ENCODE measurements at regions not wholly inside any gene's neighbourhood (a gene's known extent, or its start where the extent isn't known, plus 50 kb on each side); places are given as distances from the start of the nearest gene placed in this dataset.
"Not testable (repeated sequence)": the region's sequence is repeated elsewhere in the genome, so short reads cannot be mapped to it uniquely, and the experiment has no call there.

DNA sequence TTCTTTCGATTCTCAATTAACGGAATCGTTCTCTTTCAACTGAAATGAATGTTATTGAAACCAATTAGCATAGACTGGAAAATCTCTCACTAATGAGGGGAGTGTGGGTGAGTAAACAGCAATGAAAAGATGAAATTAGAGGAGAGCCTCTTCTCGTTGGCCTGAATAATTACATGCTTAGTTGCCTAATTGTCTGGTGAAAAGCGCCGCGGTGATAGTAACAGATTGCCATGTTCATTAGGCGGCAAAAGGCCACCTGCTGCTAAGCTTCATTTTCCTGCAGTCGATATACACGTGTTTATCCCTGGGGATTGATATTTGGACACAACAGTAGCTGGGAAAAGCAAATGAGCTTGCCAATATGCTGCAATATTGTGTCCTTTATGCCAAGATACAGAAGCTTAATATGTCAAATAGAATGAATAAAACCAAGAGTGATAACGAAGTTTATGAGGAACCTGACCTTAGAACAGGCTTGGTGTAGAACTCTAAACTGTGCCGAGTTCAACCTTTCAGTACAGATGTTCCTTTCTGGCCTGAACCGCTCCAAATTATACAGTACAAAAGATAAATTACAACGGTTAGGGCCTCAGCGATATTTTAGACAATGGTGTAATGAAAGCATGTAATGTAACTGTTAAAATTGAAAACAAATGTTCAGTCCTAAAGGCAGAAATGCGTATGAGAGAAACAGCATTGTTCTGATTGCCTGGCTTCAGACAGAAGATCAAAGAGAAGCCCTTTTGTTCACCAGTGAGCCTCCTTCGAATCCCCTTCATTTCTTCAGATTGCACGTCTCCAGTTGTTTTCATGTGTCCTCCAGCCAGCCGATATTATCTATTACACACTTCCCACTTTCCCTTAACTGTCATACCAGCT is 185.2 kb downstream of the SHOX2 start:
- DNase-seq (ENCODE audit: low read depth in 2 of 2), result no peak

DNA sequence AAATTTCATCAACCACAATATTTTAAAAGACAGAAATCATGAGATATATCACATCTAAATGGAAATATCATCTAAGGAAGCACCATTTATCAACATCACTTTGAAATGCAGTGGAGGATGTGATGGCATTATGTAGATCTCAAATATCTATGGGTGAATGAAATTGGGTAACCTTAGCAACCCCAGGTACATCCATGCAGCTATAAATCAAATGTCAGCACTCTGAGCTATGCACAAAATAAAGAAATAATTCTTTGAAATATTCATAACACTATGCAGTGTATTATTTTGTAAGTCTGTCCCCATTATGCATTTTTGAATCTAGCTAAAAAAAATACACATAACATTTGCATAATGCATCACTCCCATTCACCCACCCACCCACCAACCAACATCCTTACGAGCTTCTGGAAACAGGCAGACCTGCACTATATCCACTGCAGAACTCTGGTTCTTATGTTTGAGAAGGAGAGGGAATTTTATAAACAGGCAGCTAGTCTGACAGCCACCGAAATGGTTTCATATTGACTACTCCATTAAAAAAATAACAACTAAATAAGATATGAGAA is 186.8 kb downstream of the SHOX2 start:
- DNase-seq (ENCODE audit: low read depth in 2 of 2), result no peak

DNA sequence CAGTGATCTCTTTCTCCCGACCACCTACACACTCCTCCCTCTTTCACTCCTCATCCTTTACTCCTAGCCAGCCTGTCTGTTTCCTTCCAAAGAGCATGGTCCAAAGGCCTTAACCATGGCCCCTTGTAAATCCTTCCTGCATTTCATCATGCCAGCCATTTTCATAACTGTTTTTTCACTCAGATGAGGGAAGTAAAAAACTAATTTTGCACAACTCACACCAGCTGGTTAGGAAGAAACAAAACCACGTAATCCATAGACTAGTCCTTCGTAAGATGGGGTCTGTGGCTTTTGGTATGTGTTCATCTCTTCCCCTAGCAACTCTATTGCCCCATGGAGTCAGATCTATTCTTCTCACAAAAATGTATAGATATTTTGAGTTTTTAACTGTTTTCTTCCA is 187.8 kb downstream of the SHOX2 start:
- DNase-seq (ENCODE audit: low read depth in 2 of 2), result no peak

DNA sequence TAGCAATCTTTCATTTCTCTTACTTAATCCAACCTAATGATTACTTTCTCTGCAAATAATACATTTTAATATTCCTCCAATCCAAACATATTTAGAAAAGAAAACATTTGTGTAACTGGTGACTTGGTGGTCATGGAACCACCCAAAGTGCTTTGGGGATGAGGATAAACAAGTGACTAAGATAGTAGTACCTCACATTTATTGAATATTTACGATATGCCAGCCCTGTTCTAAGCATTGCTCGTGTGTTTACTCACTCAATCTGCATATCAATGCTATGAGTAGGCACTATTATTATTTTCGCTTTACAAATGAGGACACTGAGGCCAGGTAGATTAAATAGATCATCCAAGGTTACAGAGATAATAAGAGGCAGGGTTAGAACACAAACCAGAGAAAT is 189.5 kb downstream of the SHOX2 start:
- DNase-seq (ENCODE audit: low read depth in 2 of 2), result no peak

DNA sequence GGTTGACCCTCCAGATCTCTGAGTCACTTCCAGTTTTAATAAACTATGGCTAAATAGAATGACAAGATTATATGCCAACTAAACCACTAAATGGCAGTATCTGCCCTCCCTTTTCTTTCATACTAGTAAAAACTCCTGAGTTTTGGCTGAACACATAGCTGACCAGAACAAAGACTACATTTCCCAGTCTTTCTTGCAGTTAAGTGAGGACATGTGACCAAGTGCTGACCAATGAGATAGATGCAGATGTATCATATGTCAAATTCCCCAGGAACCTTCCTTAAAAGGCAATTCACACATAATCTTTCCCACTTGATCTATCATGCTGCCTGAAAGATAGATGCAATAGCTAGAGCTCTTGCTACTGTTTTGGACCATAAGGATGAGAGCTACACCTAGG is 191.3 kb downstream of the SHOX2 start:
- DNase-seq (ENCODE audit: low read depth in 2 of 2), result no peak

DNA sequence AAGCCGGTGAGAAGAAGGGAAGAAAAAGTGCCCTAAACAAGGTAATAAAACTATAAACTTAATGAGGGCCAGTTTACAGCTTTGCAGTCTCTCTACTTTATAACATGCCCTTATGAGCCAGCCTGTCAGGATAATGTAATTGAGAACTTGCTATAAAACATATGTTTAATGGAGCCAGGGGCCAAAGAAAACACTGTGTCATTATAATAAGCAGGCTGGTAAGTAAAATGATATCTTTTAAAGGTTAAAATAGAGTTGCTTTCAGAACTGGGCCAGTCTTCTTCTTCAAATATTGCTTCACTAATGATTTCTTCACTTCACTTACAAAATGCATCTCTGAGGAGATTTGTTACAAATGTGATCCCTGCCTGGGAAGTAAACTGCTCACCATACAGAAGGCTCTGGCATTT is 192.5 kb downstream of the SHOX2 start:
- DNase-seq (ENCODE audit: low read depth in 2 of 2), result no peak

DNA sequence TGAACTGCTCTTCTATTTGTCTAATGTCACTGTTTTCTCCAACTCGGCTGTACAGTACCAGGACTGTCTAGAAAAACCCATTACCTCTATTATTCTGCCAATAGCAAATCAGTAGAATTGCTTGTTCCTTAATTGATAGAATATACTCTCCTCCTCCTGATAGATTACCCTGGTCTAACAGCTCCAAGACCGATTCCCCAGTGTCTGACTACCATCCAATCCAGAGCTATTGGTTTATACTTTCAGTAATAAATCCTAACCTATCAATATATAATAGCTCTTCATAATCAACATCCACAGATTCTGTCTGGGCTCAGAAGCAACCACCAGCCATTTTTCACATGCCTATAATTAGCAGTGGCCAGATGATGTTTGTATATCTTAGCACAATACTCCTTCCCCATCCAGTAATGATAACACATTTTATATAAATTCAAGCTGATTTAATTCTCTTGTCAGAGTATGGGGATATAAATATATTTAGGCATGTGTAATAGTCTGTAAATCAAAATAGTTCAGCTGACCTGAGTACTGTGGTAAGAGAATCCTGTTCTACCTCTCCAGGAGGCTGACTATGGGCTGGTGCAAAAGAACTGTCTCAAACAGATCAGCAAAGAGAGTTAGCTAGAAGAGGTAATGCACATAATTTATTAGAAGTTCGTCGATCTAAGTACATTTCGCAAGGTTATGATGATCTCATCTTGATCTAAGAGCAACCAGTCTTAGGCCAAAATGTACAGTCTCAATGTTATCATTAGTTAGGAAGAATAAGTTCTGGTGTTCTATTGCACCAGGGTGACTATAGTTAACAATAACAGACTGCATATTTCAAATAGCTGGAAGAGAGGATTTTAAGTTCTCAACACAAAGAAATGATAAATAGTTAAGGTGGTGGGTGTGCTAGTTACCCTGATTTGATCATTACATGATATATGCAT is 193.4 kb downstream of the SHOX2 start:
- no peak for DNase-seq (ENCODE audit: low read depth in 2 of 2)

DNA sequence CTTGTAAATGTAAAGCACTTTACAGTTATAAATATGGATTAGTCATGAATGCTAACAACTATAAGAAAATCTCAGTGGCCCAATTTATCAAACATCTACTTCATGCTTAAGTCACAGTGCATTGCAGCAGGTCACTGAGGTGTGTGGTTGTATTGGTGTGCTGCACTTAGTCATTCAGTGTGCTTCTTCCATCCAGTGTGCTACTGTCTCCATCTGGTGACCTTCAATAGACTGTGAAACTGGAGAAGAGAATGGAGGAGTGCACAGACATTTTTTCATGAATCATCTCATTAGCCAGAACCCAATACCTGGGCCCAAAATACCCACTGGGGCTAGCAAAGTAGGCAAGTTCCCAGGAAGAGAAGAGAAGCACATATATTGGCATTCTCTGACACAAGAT is 199.6 kb downstream of the SHOX2 start:
- no peak for DNase-seq (ENCODE audit: low read depth in 2 of 2)

DNA sequence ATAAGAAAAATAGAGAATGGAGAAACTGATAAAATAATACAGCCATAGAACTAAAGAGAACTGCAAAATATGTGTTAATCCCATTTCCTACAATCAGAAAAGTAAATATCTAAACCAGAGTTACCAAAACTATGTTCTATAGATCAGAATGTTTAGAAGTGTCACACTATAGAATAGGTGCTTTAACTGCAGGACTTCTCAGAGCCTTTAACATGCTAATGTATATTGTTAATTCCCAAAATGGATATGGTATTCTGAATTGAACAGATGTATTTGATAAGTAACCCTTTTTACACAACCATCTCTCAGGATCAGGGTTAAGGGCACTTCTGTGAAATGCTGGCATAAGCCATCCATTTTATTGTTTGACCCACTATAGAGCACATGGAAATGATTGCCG is 200.3 kb downstream of the SHOX2 start:
- DNase-seq (ENCODE audit: low read depth in 2 of 2), result no peak

DNA sequence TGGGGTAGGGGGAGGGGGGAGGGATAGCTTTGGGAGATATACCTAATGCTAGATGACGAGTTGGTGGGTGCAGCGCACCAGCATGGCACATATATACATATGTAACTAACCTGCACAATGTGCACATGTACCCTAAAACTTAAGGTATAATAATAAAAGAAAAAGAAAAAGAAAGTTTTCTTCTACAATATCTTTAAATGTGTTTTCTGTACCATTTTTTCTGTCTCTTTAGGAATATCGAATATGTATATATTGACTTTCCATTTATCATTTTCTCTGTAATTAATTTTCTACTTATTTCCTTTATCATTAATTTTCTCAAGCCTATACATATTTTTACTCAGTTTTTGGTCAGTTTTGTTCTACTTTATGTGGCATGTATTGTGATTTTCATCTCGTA is 203.5 kb downstream of the SHOX2 start:
- not testable (repeated sequence) for DNase-seq (ENCODE audit: low read depth in 2 of 2)

DNA sequence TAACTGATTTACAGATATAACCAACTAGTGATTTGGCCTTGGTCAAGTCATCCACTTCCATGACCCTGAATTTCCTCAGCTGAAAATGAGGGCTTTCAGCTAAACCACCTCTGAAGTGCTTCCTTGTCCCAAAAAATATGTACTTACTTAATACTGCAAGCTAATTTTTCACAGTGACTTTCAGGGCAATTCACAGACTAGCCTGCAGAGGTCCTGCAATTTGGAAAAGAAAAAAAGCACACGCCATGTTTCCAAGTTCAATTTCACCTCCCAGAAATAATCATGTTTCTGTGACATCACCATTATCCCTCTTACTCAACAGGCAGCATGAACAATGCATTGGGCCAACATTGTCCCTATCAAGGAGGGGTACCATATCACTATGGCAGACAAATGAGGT is 218.2 kb downstream of the SHOX2 start:
- DNase-seq (ENCODE audit: low read depth in 2 of 2), result no peak

DNA sequence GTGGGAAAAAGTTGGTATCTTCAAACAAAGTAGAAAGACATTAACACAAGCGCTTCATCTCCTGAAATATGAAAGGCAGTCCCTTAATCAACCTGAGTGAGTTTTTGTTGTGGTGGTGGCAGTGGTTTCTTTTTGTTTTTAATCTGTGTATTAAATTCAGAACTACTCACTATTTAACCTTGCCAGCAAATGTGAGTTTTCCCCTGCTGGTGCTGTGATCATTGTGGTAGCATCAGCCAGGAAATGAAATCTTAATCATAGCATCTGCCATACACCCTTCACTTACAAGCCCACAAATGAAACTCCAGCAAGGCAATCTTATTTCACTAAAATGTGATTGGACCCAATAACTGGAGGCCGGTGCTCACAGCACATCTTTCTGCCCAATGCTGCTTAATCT is 229.7 kb downstream of the SHOX2 start:
- DNase-seq (ENCODE audit: low read depth in 2 of 2), result no peak

DNA sequence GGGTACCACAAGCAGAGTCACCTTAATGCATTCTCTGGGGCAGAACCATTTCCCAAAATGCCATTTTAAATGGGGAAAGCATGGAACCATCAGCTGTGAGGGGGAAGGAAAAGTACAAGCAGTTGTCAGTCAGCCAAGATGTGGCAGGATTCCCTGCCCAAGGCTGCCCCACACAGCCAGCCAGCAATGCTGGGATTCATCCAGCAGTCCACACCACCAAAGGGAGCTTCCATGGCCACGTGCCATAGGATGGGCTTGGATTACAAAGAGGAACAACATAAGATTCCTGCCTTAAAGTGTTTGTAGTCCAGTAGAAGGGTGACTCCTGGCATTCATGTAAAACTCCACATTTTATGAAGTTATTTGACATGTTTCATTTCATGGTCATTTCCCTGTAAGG is 233.3 kb downstream of the SHOX2 start:
- no peak for DNase-seq (ENCODE audit: low read depth in 2 of 2)

DNA sequence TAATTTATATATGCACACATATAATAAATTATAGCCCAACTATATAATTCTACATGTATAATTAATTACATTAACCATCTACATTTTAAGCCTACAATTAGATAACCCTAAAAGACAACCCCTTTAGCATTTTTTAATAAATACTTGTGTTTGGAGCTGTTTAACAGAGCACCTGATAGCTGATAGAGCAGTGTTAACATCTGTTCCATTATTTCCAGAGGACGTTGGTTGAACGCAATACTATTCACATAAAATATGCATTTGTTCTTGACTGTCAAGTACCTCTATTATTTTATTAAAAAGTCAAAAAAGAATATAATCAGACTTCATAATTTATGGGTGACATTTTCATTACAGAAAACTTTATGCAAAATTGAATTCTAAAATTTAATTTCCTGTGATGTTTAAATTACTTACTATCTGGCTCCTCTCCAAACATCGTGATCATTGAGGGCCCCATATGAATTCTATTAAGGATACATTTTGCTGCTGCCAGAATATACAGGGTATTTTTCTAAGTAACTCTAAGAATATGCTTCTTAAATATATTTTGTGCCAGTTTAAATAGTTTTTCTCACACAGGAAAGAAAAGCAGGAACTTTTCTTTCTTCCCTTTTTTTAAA is 234.3 kb downstream of the SHOX2 start:
- no peak for DNase-seq (ENCODE audit: low read depth in 2 of 2)

DNA sequence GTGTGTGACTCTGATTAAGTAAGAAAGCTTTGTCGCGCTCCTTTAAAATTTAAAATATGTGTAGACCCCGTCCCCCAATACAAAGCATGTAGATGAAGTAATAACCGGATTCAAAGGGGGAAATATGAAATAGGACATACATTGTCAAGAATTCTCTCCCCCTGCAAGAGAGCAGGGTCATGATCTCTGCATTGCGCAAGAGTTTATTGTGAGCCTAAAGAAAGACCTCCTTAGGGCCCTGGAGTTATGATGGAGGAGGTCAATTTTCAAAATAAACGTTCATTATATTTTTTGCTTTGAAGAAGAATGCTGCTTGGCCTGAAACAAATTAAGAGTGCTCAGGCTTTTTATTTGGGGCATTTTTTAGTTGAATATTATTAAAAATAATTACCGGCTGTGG is 235.0 kb downstream of the SHOX2 start:
- DNase-seq (ENCODE audit: low read depth in 2 of 2), result no peak

DNA sequence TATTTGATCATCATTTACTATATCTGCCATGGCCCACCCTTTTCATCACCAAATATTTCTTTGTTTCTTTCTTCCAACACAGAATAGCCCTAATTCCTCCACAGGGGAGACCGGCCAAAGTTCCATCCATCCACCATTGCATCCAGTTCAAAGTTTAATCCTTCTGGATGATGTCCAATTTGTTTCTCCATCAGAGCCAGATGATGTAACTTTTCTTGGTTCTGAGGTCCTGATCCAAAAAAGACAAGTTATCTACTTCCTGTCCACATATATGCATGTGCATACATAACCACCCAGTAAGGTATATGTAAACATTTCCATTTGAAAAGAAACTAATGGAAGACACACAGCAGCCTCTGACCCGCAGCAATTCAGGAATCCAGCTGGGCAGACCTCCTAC is 237.3 kb downstream of the SHOX2 start:
- DNase-seq (ENCODE audit: low read depth in 2 of 2), result no peak

DNA sequence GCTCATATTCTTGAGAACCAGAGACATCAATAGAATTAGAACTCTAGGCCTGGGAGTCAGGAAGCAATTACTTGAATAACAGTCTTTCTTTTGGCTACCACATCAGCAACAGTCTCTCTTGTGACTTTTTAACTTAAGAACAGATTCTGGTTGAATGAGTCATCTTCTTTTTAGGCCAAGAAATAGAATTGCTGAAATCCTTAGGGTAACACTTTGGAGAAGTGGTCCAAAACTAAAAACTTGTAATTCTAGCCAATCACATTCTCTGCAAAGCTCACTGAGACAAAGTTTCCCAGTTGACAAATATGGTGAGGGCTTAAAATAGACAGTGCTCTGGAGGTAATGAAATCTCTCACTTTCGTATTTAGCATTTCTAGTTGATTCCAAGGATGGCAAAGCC is 238.0 kb downstream of the SHOX2 start:
- no peak for DNase-seq (ENCODE audit: low read depth in 2 of 2)

DNA sequence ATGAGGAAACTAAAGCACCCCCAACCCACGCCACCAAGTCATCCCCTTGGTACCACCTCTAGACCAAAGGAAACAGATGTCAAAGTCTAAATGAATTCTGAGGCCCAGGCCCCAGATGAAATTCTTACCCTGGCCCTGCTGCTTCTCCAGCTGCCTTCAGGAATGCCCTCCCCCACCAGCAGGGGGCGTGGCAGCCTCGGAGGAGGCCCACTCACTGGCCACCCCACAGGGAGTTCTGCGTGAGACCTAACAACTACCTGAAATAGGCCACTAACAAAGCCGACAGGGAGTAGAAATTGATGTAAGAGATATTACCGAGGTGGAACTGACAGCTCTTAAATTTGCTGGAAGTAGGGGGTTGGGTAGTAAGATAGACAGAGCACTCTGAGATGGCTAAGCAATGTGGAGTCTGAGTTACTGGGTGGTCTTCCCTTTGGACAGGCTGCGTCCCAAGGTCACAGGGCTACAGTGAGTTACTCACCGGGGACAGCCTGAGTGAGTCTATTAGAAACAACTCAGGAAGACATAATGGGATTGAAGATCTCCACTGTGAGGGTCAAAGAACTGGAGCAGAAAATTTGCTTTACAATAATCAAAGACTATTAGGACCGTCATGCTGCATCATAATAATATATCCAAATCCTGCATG is 240.7 kb downstream of the SHOX2 start:
- DNase-seq (ENCODE audit: low read depth in 2 of 2), result peak; percentile 23 to 51

DNA sequence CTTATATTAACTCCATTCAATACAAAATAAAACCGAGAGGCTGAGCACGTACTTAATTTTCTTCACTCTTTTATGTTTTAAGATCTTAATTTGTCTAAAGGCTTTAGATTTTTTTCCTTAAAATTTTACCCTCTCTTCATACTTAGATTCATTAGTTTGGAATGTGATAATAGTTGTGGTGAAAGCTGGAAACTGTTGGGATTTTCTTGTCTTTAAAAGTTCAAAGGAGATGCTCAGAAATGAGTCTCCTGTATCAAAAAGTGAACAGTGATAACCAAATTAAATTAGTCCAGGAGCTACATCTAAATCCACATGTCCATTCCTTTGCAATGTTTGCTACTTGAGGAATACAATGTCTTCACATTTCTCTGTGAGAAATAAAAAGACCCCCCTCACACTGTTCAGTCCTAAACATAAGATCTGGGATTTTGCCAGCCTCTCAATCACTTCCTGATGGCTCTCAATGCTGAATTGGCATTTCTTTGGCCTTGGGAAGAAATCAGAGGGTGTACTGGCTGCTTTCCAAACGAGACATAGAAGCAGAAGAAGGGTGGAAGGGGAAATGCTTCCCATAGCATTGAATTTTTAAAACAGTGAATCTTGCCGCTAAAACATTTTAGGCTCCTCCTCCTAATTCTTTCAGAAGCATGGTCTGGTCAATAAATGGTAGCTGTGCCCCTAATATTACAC is 245.0 kb downstream of the SHOX2 start:
- DNase-seq (ENCODE audit: low read depth in 2 of 2), result no peak

DNA sequence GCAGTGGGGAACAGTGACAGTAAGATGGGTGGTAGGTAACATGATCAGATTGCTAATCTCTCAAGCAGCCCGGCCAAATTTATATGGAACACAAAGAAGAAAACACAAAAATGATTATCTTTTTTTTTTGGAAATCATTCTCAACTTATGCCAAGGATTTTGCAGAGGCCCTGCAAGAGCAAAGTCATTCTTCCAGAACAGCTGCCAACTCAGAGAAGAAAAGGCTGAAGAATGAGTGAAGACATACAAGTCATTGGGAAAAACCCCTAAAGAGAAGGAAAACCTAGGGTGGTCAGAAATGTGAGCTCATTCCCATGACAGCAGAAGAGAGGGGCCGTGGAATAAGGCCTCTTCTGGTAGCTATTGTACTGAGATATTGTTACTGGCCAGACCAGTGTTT is 246.7 kb downstream of the SHOX2 start:
- DNase-seq (ENCODE audit: low read depth in 2 of 2), result no peak

DNA sequence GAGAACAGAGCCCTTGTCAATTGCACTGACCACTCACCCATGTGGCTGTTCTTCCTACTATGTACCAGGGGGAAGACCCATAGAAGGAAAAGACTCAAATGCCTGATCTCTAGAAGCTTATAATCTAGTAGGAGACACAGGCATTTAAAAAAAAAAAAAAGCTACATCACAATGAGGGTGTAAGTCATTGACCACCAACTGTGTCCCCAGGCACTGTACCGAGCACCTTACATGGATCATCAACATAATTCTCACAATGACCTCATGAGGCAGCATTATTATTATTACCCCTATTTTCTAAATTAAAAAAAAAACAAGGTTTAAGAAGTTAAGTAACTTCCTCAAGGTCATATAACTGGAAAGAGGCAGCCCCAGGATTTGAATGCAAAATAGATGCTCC is 247.4 kb downstream of the SHOX2 start:
- no peak for DNase-seq (ENCODE audit: low read depth in 2 of 2)

Measured in stimulated activated CD4-positive, alpha-beta T cell treated with anti-CD3 and anti-CD28 coated beads, Interleukin-4, amount 100 ng/mL, for 48 hours (primary cell).